IMR-90 (cell line): ENCODE measurements at regions not wholly inside any gene's neighbourhood (a gene's known extent, or its start where the extent isn't known, plus 50 kb on each side); places are given as distances from the start of the nearest gene placed in this dataset.

Source experiments
- ATAC-seq: fragments of 200-7000 bp; cut with Tn5 transposase; 2 replicates; pipeline ENCODE4 v1.9.1; 2020; ENCODE audit warnings: low read depth, mild to moderate bottlenecking, moderate library complexity
- BruUV-seq: library from RNA; stranded (reverse); fragments of 400-500 nt; replicated peaks from 2 replicates; lab custom pipeline; 2021; lab: Mats Ljungman, UMichigan
- CTCF ChIA-PET: fragments of 300-600 bp; formaldehyde crosslinking; extraction: SDS; loops from one replicate; lab custom pipeline; 2021; ENCODE audit warnings: antibody characterized with exemption; lab: Yijun Ruan, JAX
- POLR2A ChIA-PET: fragments of 300-600 bp; sonication (Branson Sonifier 250); formaldehyde crosslinking; loops from one replicate; lab custom pipeline; 2022; ENCODE audit warnings: antibody characterized with exemption; ENCODE audit not compliant: unreplicated experiment; lab: Charles Lee
- DNase-seq: peaks from one replicate; pipeline ENCODE4 v3.0.0; 2013
- H2AFZ ChIP-seq: replicated peaks from 2 replicates; pipeline ENCODE3; 2013; ENCODE audit warnings: low read length, mild to moderate bottlenecking; ENCODE audit not compliant: poor library complexity
- H2AK5ac ChIP-seq: 2 replicates; pipeline ENCODE4 v1.6.1; 2013; ENCODE audit warnings: low read depth, low read length, inconsistent platforms
- H2AK9ac ChIP-seq: replicated peaks from 2 replicates; pipeline ENCODE3; 2013; ENCODE audit warnings: mild to moderate bottlenecking, low read depth, low read length, moderate library complexity; ENCODE audit not compliant: poor library complexity
- H2BK120ac ChIP-seq: 2 replicates; pipeline ENCODE4 v1.6.1; 2013; ENCODE audit warnings: low read depth, low read length, inconsistent platforms
- H2BK15ac ChIP-seq: 3 replicates; pipeline ENCODE4 v1.6.1; 2013; ENCODE audit warnings: low read depth, low read length, inconsistent platforms
- H2BK20ac ChIP-seq: 2 replicates; pipeline ENCODE4 v1.6.1; 2013; ENCODE audit warnings: low read depth, mild to moderate bottlenecking, inconsistent platforms, low read length, moderate library complexity
- H2BK5ac ChIP-seq: 2 replicates; pipeline ENCODE4 v1.6.1; 2013; ENCODE audit warnings: mild to moderate bottlenecking, low read depth, low read length, inconsistent platforms; ENCODE audit not compliant: poor library complexity, severe bottlenecking
- H3K14ac ChIP-seq: replicated peaks from 2 replicates; pipeline ENCODE4 v1.6.1; 2013; ENCODE audit warnings: low read depth, low read length, inconsistent platforms
- H3K18ac ChIP-seq: 2 replicates; pipeline ENCODE4 v1.6.1; 2013; ENCODE audit warnings: low read depth, low read length, control low read depth
- H3K23ac ChIP-seq: 2 replicates; pipeline ENCODE4 v1.6.1; 2013; ENCODE audit warnings: low read depth, low read length, inconsistent platforms
- H3K27ac ChIP-seq: 2 replicates; pipeline ENCODE4 v1.5.1; 2013; ENCODE audit warnings: mild to moderate bottlenecking, control low read depth, low read length; ENCODE audit not compliant: insufficient read depth
- H3K27me3 ChIP-seq: 2 replicates; pipeline ENCODE4 v1.6.1; 2013; ENCODE audit warnings: low read length; ENCODE audit not compliant: control insufficient read depth, insufficient read depth
- H3K36me3 ChIP-seq: 2 replicates; pipeline ENCODE4 v1.6.1; 2013; ENCODE audit warnings: low read length, mixed read lengths; ENCODE audit not compliant: control insufficient read depth, insufficient read depth
- H3K4ac ChIP-seq: 2 replicates; pipeline ENCODE4 v1.6.1; 2013; ENCODE audit warnings: low read depth, low read length, inconsistent platforms
- H3K4me1 ChIP-seq: 2 replicates; pipeline ENCODE4 v1.6.1; 2013; ENCODE audit warnings: low read length, mixed read lengths; ENCODE audit not compliant: control insufficient read depth, insufficient read depth
- H3K4me2 ChIP-seq: 2 replicates; pipeline ENCODE4 v1.6.1; 2013; ENCODE audit warnings: low read depth, mild to moderate bottlenecking, control low read depth, low read length, moderate library complexity
- H3K4me3 ChIP-seq: 2 replicates; pipeline ENCODE4 v1.5.1; 2013; ENCODE audit warnings: low read depth, mild to moderate bottlenecking, control low read depth, low read length, moderate library complexity; ENCODE audit not compliant: insufficient read depth
- H3K56ac ChIP-seq: 2 replicates; pipeline ENCODE4 v1.6.1; 2013; ENCODE audit warnings: low read length, inconsistent platforms; ENCODE audit not compliant: insufficient read depth; ENCODE audit errors: extremely low read depth
- H3K79me1 ChIP-seq, 2 experiments: 2 replicates each; pipeline ENCODE4 v1.6.1; 2013; ENCODE audit warnings: low read length in 2 of 2, inconsistent platforms in 1 of 2, low read depth in 1 of 2
- H3K9ac ChIP-seq: 2 replicates; pipeline ENCODE4 v1.6.1; 2013; ENCODE audit warnings: low read depth, low read length, control low read depth
- H3K9me1 ChIP-seq: 2 replicates; pipeline ENCODE4 v1.6.1; 2013; ENCODE audit warnings: low read length, inconsistent platforms; ENCODE audit not compliant: insufficient read depth
- H3K9me3 ChIP-seq: 2 replicates; pipeline ENCODE4 v1.6.1; 2013; ENCODE audit warnings: low read length; ENCODE audit not compliant: control insufficient read depth, insufficient read depth
- H4K20me1 ChIP-seq: 2 replicates; pipeline ENCODE4 v1.6.1; 2013; ENCODE audit warnings: low read length, inconsistent platforms; ENCODE audit not compliant: insufficient read depth
- H4K5ac ChIP-seq: 2 replicates; pipeline ENCODE4 v1.6.1; 2013; ENCODE audit warnings: mild to moderate bottlenecking, low read depth, low read length, control low read depth
- H4K8ac ChIP-seq, 2 experiments: 2 replicates each; pipeline ENCODE4 v1.6.1; 2013; ENCODE audit warnings: low read depth in 2 of 2, low read length in 2 of 2, control low read depth in 1 of 2, inconsistent platforms in 1 of 2
- H4K91ac ChIP-seq: 2 replicates; pipeline ENCODE4 v1.6.1; 2013; ENCODE audit warnings: low read depth, low read length, inconsistent platforms; ENCODE audit not compliant: insufficient read depth
- BHLHE40 ChIP-seq: fragments of 150-350 bp; IDR thresholded peaks from 2 replicates; pipeline ENCODE4 v1.6.1; 2016; ENCODE audit warnings: mild to moderate bottlenecking, low read depth, low read length
- FOS ChIP-seq: fragments of 150-350 bp; IDR thresholded peaks from 2 replicates; pipeline ENCODE4 v1.6.1; 2016; ENCODE audit warnings: low read depth, low read length
- MXI1 ChIP-seq: IDR thresholded peaks from 2 replicates; pipeline ENCODE4 v1.6.1; 2012; ENCODE audit warnings: low read depth, mild to moderate bottlenecking, low read length, moderate library complexity, borderline replicate concordance
- NFE2L2 ChIP-seq: fragments of 150-350 bp; IDR thresholded peaks from 2 replicates; pipeline ENCODE4 v1.6.1; 2016; ENCODE audit warnings: low read depth, mild to moderate bottlenecking, low read length
- RAD21 ChIP-seq: IDR thresholded peaks from 2 replicates; pipeline ENCODE4 v1.6.1; 2012; ENCODE audit warnings: low read length, improper control_type of control experiment
- RFX5 ChIP-seq: IDR thresholded peaks from 2 replicates; pipeline ENCODE4 v1.8.0; 2012; ENCODE audit warnings: low read depth, mild to moderate bottlenecking, low read length, moderate library complexity
- WGBS, 2 experiments: methylation state at CpG; one replicate each; pipeline versions ENCODE4 v1.1.5 to v1.1.7; 2013; ENCODE audit warnings: missing lambda C conversion rate in 2 of 2; ENCODE audit not compliant: insufficient read length in 1 of 2; ENCODE audit errors: extremely low coverage in 2 of 2; 5-methylcytosine and 5-hydroxymethylcytosine counted together
- dilution Hi-C: fragments of 300-500 bp; cut with HindIII; formaldehyde crosslinking; loops from one replicate; pipeline ENCODE4 v1.14.3; 2018; ENCODE audit warnings: low sequenced_read_pairs; ENCODE audit not compliant: unreplicated experiment
- in situ Hi-C: fragments of 300-500 bp; cut with MboI; formaldehyde crosslinking; loops from 3 replicates; pipeline ENCODE4 v1.14.3; 2019; ENCODE audit warnings: low sequenced_read_pairs, inconsistent platforms, mixed read lengths
- intact Hi-C: fragments of 100-400 bp; cut with micrococcal nuclease; formaldehyde crosslinking; loops from 2 replicates; pipeline ENCODE4 v1.10.0; 2022

GRCh38 chr4:31851946-31852345 lies 1131.8 kb downstream of the PCDH7 start:
- H3K4me2 ChIP-seq: no peak overlapping the region
- no CpG with 5 or more reads among the region's 2 CpGs for WGBS, 2 experiments
- H3K4me3 ChIP-seq: no peak overlapping the region
- H2AK9ac ChIP-seq: no peak overlapping the region
- no peaks in the 10 kb centered on the region for H3K9me1 ChIP-seq
- no peak overlapping the region for H2AFZ ChIP-seq
- H3K23ac ChIP-seq: no peak overlapping the region
- ChIA-PET POLR2A (no interaction called here), CTCF (no interaction called here)
- no peak overlapping the region for H3K27ac ChIP-seq
- DNase-seq (no peak), ATAC-seq (no peak)
- H3K27me3 ChIP-seq: no peaks in the 10 kb centered on the region
- H3K9me3 ChIP-seq: peaks cover 8% of the 10 kb centered on the region
- dilution Hi-C loops (no loop called here), in situ Hi-C loops (no loop called here), intact Hi-C loops (no loop called here)
- no peak overlapping the region for H3K18ac ChIP-seq
- H4K5ac ChIP-seq: no peak overlapping the region
- H3K4ac ChIP-seq: no peak overlapping the region
- no peaks in the 10 kb centered on the region for H4K20me1 ChIP-seq
- no peak overlapping the region for H2BK5ac ChIP-seq
- no peaks in the 10 kb centered on the region for H3K4me1 ChIP-seq
- H2AK5ac ChIP-seq: no peak overlapping the region
- TF ChIP-seq MXI1 (no peak), RFX5 (no peak), BHLHE40 (no peak), FOS (no peak), RAD21 (no peak), NFE2L2 (no peak)
- no peak overlapping the region for H4K8ac ChIP-seq
- no peak overlapping the region for H3K9ac ChIP-seq
- no peak overlapping the region for H3K56ac ChIP-seq
- H2BK15ac ChIP-seq: no peak overlapping the region
- no peak overlapping the region for H3K14ac ChIP-seq
- H3K36me3 ChIP-seq: no peaks in the 10 kb centered on the region
- H2BK120ac ChIP-seq: no peak overlapping the region
- no peak overlapping the region for H2BK20ac ChIP-seq
- no peak overlapping the region for H4K91ac ChIP-seq
- no peaks in the 10 kb centered on the region for H3K79me1 ChIP-seq
- no TSS peak for BruUV-seq
